Thoracic aorta (tissue), 2 donors: ENCODE measurements at regions not wholly inside any gene's neighbourhood (a gene's known extent, or its start where the extent isn't known, plus 50 kb on each side); places are given as distances from the start of the nearest gene placed in this dataset.

Source experiments
- ATAC-seq: fragments of 150-250 bp; one replicate; pipeline ENCODE4 v1.8.0; 2017; ENCODE audit warnings: low read depth; ENCODE audit not compliant: insufficient number of reproducible peaks, low FRiP score
- DNase-seq: peaks from one replicate; pipeline ENCODE4 v3.0.0-alpha.2; 2020; ENCODE audit warnings: low spot score
- H3K27ac ChIP-seq, 2 donors: fragments of 200-600 bp; sonication (generic); 1 replicate in 1 of 2; 2 replicates in 1 of 2; pipeline ENCODE4 v1.5.1; 2016; ENCODE audit warnings: mild to moderate bottlenecking in 2 of 2, moderate library complexity in 2 of 2
- H3K27me3 ChIP-seq: fragments of 200-600 bp; sonication (generic); replicated peaks from 2 replicates; pipeline ENCODE4 v1.6.0; 2016; ENCODE audit warnings: mild to moderate bottlenecking; ENCODE audit not compliant: insufficient read depth
- H3K36me3 ChIP-seq: fragments of 200-600 bp; sonication (generic); one replicate; pipeline ENCODE4 v1.5.1; 2016
- H3K4me1 ChIP-seq, 2 donors: fragments of 200-600 bp; sonication (generic); 1 replicate in 1 of 2; 2 replicates in 1 of 2; pipeline versions ENCODE4 v1.5.1 to v1.6.0; 2016; ENCODE audit warnings: low read depth in 2 of 2, mild to moderate bottlenecking in 1 of 2; ENCODE audit not compliant: control insufficient read depth in 1 of 2
- H3K4me3 ChIP-seq: fragments of 200-600 bp; sonication (generic); 2 replicates; pipeline ENCODE4 v1.5.1; 2016; ENCODE audit warnings: mild to moderate bottlenecking
- H3K9me3 ChIP-seq: fragments of 200-600 bp; sonication (generic); 2 replicates; pipeline ENCODE4 v1.5.1; 2016
- CTCF ChIP-seq: fragments of 200-600 bp; sonication (generic); IDR thresholded peaks from one replicate; pipeline ENCODE4 v1.5.1; 2019; ENCODE audit warnings: antibody characterized with exemption

GRCh38 chr15:24621630-24622215 is 53.9 kb upstream of the NPAP1 start:
- ATAC-seq (no peak), DNase-seq (no peak)
- Histone ChIP-seq H3K9me3 (no peaks in the 10 kb centered on the region), H3K4me3 (no peak overlapping the region), H3K27me3 (no peaks in the 10 kb centered on the region), H3K4me1 (no peaks in the 10 kb centered on the region), H3K36me3 (no peaks in the 10 kb centered on the region), H3K27ac (no peak overlapping the region)
- TF ChIP-seq CTCF = no peak
